MG63 (cell line): ENCODE measurements at regions not wholly inside any gene's neighbourhood (a gene's known extent, or its start where the extent isn't known, plus 50 kb on each side); places are given as distances from the start of the nearest gene placed in this dataset.
"Not testable (repeated sequence)": the region's sequence is repeated elsewhere in the genome, so short reads cannot be mapped to it uniquely, and the experiment has no call there.

Experiments
- DNase-seq: peaks from one replicate; pipeline ENCODE4 v3.0.0-alpha.2; 2020
- H3K27me3 ChIP-seq: fragments of 250-450 bp; sonication (Bioruptor Pico); 2 replicates; pipeline ENCODE4 v1.5.1; 2020; ENCODE audit warnings: mild to moderate bottlenecking, moderate library complexity
- H3K36me3 ChIP-seq: fragments of 250-450 bp; sonication (Bioruptor Pico); 2 replicates; pipeline ENCODE4 v1.5.1; 2020; ENCODE audit warnings: mild to moderate bottlenecking, moderate library complexity
- H3K4me3 ChIP-seq: fragments of 250-450 bp; sonication (Bioruptor Pico); 2 replicates; pipeline ENCODE4 v1.5.1; 2020; ENCODE audit warnings: mild to moderate bottlenecking, moderate library complexity
- H3K9me3 ChIP-seq: fragments of 250-450 bp; sonication (Bioruptor Pico); 2 replicates; pipeline ENCODE4 v1.5.1; 2020; ENCODE audit warnings: mild to moderate bottlenecking, moderate library complexity

DNA sequence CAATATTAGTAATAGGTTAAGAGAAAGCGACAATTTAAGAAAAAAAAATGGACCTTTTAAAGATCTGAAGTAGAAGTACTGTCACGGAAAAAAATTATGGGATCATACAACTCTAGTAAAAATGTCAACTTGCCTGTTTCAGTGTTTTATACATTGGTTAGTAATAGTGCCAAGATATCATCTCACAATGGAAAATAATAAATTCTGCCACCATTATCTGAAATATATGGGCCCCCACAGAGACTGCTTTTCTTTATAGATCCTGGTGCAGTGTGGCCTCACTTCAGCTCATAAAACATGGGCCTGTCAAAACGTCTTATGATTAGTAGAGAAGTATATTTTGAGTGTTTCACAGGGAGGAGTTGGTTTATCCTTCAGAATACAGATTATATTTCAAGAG is 266.3 kb upstream of the EPHA6 start:
- Histone ChIP-seq H3K9me3 (no peaks in the 10 kb centered on the region), H3K36me3 (no peaks in the 10 kb centered on the region), H3K27me3 (no peaks in the 10 kb centered on the region), H3K4me3 (no peak overlapping the region)
- no peak for DNase-seq

DNA sequence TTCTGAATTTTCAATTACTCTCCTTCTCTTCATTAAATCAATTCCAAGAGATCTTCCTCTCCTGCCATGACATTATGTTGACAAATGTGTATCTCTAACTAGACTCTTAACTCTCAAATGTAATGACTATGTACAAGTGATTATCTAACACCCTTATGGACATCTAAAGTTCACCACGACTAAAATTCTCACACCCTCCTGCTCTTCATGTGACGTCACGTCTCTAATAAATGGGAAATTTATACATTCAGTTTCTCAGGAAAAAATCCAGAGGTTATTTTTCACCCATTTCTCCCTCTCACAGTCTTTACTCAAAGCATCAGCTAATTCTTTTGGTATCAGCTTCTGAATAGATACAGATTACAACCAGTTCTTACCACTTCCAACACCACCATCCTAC is 237.5 kb upstream of the EPHA6 start:
- H3K9me3 ChIP-seq, result no peaks in the 10 kb centered on the region
- H3K27me3 ChIP-seq, result no peaks in the 10 kb centered on the region
- no peak overlapping the region for H3K4me3 ChIP-seq
- no peak for DNase-seq
- no peaks in the 10 kb centered on the region for H3K36me3 ChIP-seq

DNA sequence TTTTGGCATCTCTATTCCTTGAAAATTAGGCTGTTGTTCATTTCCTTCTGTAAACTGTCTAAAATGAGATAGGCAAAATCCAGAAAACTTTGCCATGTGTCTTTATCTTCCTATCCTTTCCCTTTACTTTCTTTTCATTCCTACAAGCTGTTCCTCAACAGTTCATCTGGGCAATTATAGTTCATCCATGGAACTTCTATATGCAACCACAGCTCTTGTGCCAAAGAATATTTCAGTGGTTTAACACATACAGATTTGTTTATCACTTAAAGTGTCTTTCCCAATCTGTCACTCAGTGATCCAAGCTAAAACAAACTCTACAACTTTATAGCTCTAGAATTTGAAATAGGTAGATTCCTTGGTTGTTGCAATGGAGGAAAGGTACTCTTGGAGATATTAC is 230.3 kb upstream of the EPHA6 start:
- Histone ChIP-seq H3K9me3 (no peaks in the 10 kb centered on the region), H3K36me3 (no peaks in the 10 kb centered on the region), H3K4me3 (no peak overlapping the region), H3K27me3 (no peaks in the 10 kb centered on the region)
- DNase-seq, result no peak

DNA sequence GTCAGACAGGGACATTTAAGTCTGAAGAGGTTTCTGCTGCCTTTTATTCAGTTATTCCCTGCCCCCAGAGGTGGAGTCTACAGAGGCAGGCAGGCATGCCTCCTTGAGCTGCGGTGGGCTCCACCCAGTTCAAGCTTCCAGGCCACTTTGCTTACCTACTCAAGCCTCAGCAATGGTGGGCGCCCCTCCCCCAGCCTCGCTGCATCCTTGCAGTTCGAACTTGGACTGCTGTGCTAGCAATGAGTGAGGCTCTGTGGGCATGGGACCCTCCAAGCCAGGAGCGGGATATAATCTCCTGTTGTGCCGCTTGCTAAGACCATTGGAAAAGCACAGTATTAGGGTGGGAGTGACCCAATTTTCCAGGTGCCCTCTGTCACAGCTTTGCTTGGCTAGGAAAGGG is 207.5 kb upstream of the EPHA6 start:
- not testable (repeated sequence) for H3K4me3 ChIP-seq

DNA sequence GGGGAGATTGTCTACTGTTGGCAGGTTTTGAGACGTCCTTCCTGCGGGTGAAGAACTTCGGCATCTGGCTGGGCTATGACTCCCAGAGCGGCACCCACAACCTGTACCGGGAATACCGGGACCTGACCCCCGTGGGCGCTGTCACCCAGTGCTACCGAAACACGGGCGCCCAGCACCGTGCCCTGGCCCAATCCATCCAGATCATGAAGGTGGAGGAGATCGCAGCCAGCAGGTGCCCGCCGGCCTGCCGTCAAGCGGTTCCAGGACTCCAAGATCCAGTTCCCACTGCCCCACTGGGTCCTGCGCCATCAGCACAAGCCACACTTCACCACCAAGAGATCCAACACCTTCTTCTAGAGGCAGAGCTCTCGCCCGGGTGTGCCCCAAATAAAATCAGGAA is 194.9 kb upstream of the EPHA6 start:
- no peak for DNase-seq
- Histone ChIP-seq H3K4me3 (no peak overlapping the region), H3K9me3 (no peaks in the 10 kb centered on the region), H3K36me3 (no peaks in the 10 kb centered on the region), H3K27me3 (no peaks in the 10 kb centered on the region)

More for the DNA sequence above, 207.5 kb upstream of the EPHA6 start:
- not testable (repeated sequence) for H3K27me3 ChIP-seq, DNase-seq, H3K36me3 ChIP-seq, H3K9me3 ChIP-seq

DNA sequence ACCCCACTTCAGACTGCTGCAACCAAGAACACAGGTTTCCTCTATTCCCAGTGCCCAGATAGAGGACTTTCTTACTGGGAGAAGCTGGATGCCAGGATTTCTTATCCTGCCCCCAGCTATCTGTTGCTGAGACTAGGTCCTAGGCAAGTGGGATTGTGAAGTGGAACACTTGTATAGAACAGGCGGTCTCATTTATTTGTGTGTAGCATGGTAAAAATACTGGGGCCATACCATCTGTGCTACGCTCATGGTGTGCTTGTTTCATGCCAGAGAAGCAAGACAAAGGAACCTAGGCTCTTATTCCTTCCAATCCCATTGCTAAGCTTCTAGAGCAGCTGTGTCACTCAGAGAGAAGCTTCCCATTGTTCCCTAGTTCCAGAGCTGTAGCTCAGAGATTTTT is 191.5 kb upstream of the EPHA6 start:
- DNase-seq, result no peak
- Histone ChIP-seq H3K36me3 (no peaks in the 10 kb centered on the region), H3K9me3 (no peaks in the 10 kb centered on the region), H3K4me3 (no peak overlapping the region), H3K27me3 (no peaks in the 10 kb centered on the region)

DNA sequence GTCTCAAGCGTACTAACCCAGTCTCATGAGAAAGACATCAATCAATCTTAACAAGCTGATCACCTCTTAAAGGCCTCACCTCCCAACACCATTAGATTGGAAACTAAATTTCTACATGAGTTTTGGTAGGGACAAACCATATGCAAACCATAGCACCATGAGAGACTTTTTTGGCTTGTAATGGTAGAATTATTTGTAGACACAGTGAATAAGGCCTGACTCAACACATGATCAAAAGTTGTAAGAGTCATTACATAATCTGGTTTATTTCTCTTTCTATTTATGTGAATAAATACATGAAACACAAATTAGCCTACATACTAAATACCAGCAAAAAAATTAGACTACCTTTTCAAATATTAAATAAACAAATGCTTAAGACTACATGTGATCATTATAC is 183.3 kb upstream of the EPHA6 start:
- no peak for DNase-seq
- Histone ChIP-seq H3K9me3 (no peaks in the 10 kb centered on the region), H3K27me3 (no peaks in the 10 kb centered on the region), H3K36me3 (no peaks in the 10 kb centered on the region), H3K4me3 (no peak overlapping the region)

DNA sequence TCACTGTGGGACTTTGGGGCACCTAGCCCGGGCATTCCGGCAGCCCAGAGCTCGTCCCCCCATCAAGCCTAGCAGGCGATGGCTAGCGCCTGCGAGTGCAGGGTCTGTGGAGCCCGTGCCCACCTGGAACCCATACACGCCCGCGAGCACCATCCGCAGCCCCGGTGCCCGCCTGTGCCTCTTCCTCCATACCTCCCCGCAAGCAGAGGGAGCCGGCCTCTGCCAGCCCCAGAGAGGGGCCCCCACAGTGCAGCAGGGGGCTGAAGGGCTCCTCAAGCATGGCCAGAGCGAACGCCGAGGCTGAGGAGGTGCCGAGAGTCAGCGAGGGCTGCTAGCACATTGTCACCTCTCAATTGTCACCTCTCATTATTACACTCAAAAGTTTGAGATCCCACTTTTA is 167.8 kb upstream of the EPHA6 start:
- Histone ChIP-seq H3K4me3 (no peak overlapping the region), H3K27me3 (no peaks in the 10 kb centered on the region), H3K36me3 (no peaks in the 10 kb centered on the region), H3K9me3 (no peaks in the 10 kb centered on the region)
- no peak for DNase-seq

DNA sequence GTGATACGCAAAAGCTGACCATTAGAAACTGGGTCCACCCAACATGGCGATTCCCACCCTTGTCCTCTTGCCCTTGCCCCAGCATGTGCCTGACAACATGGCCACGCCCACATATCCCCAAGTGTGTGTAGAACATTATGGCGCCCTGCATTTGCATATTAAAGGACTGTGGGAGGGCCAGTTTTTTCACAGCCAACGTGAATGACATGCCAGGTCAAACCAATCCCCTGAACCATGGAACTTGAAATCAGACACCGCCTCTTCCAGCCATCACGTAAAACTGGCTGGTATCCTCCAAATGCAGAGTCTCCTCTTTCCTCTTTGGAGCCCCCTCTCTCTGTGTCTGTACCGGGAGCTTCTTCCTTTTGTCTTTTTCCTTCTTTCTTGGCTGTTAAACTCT is 156.7 kb upstream of the EPHA6 start:
- no peaks in the 10 kb centered on the region for H3K27me3 ChIP-seq
- H3K36me3 ChIP-seq, result no peaks in the 10 kb centered on the region
- no peaks in the 10 kb centered on the region; the same call in none of the 2 replicates for H3K9me3 ChIP-seq
- H3K4me3 ChIP-seq, result no peak overlapping the region
- DNase-seq, result no peak

DNA sequence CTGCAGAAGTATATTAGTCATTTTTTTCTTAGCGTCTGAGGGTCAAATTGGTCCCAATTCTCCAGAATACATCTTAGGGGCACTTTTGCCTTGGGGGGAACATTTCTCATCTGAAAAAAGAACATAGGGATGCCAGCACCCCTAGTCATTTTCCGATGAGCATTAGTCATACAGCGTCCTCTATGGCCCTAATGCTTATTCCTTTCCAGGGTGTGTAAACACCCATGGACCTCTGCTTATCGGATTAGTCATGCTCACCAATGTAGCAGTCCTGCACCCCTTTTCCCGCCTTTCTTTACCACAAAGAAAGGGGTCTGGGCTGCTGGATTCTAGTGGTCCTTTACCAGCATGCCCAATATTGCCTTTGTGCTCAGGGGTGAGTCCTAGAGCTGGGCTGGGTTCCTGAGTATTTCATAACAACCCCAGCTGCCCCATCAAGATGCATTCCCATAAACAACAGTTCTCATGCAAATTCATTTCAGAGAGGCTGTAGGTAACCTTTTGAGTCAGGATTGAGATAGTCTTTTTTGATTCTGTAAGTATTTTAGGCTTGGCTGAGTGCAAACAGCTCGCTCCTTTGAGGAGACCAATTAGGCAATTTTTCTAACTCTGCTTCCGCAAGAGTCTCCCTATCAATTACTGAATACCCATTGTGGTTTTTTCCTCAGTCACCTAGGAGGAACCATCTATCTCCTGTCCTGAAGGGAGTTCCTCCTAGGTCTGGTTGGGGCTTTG is 142.4 kb upstream of the EPHA6 start:
- not testable (repeated sequence) for H3K27me3 ChIP-seq, DNase-seq

DNA sequence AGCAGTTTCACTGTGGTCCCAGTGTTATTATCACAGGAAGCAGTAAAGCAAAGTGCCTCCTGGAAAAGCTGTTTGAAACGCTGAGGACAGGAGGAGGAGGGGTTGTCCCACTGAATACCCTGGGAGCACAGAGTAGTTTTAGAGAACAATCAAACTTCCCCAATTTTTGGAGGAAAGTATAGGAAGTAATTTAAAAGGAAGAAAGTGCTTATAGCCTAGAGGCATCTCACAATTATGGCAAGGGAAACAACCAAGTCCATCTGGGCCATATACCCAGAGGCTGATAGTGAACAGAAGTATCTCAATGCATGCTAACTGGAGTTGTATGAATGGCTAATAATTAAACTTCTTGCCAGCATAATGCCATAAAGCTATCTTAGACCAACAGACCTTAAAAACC is 137.2 kb upstream of the EPHA6 start:
- no peaks in the 10 kb centered on the region for H3K36me3 ChIP-seq
- no peaks in the 10 kb centered on the region for H3K27me3 ChIP-seq
- no peak overlapping the region for H3K4me3 ChIP-seq
- H3K9me3 ChIP-seq, result no peaks in the 10 kb centered on the region
- no peak for DNase-seq

More for the DNA sequence above, 142.4 kb upstream of the EPHA6 start:
- H3K9me3 ChIP-seq, H3K4me3 ChIP-seq, H3K36me3 ChIP-seq: not testable (repeated sequence)

DNA sequence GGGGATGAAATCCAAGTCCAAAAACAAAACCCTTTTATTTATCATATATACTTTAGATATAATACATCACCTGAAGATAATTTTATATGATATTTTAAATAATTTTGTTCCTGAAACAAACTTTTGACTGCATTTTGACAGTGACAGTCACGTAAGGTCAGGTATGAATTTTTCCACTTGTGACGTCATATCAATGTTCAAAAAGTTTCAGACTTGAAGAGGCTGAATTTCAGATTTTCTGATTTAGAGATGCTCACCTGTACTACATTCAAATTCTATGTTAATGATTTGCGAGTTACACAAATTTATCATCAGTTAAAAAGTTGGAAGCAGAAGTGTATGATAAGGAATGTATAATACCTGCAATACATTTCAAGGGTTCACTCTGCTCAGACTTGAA is 136.1 kb upstream of the EPHA6 start:
- no peak for DNase-seq
- Histone ChIP-seq H3K9me3 (no peaks in the 10 kb centered on the region), H3K4me3 (no peak overlapping the region), H3K36me3 (no peaks in the 10 kb centered on the region), H3K27me3 (no peaks in the 10 kb centered on the region)

DNA sequence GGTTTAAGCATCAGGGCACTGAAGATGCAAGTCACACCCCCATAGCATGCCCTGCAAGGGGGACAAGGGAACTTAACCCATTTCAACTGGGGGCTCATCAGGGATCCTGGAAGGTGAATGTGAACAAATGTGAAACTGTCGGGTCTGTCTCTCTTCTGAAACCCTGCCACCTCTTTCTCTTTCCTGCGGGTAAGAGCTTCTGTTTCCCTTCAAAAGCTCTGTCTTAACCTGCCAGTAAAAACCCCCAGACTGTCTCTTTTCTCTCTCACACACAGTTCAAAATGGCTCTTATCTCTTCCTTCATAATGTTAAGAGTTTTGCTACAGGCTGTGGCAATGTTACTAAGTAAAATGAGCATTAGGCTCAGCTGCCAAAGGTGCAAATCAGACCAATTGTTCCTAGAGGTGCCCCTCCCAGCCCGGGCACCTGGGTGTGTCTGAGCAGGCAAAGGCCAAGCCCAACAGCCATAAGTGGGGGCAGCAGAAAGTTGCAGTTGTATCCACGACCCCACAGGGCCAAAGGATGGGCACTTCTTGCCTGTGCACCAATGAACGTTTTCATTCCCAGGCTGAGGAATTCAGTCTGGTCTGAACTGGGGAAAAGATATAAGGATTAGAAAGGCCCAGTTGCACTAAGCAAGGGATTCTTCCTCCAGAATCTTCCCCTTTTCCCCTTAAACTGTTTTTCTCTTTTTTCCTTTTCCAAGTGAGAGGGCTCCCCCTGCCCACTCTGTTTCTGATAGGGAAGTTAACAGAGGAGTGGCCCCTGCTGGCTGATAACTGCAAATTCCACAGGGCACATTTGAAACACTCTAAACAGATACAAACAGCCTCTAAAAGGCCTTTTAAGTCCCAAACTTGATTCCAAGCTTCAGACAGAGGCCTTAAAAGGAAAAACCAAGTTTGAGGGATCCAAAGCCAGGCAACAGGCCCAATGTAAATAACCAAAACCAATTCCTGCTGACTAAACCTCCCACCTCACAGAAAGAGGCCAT is 113.8 kb upstream of the EPHA6 start:
- Histone ChIP-seq H3K36me3 (no peaks in the 10 kb centered on the region), H3K4me3 (no peak overlapping the region), H3K27me3 (no peaks in the 10 kb centered on the region), H3K9me3 (peaks cover 7% of the 10 kb centered on the region)
- peak; percentile 41 for DNase-seq

DNA sequence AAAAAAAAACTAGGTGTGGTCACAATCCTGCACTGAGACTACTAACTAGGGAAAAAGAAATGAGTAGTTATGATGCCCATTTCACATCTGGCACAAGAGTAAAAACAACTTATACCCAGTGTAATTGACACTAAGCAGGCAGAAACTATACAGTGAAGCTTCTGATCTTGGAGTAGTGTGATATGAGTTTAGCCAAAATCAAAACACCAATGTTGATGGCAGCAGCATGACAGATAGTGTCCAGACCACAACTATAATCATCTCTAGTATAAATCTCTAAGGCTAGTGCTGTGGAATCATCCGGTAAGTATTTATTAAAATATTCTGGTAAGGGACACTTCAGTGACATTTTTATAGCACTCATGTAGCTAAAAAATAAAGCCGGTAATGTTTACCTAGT is 108.5 kb upstream of the EPHA6 start:
- Histone ChIP-seq H3K27me3 (no peaks in the 10 kb centered on the region), H3K9me3 (no peaks in the 10 kb centered on the region), H3K36me3 (no peaks in the 10 kb centered on the region), H3K4me3 (no peak overlapping the region)
- DNase-seq, result no peak

DNA sequence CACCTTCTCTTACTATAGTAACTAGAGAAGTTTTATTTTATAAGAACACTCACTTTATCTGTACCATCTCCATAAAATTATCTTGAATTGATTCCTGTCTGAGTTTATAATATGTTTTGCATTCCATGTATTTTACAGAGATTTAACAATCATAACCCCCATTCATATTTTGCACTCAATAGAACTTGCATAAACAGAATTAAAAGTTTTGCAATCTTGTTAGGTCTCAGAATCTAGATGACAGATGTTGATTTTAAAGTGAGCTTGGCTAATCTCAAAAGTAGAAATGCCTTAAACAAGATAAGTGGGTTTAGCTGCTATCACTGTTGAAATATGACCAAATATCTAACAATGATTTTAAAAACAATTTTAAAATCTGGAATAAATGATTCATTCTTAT is 107.9 kb upstream of the EPHA6 start:
- H3K36me3 ChIP-seq, result no peaks in the 10 kb centered on the region

DNA sequence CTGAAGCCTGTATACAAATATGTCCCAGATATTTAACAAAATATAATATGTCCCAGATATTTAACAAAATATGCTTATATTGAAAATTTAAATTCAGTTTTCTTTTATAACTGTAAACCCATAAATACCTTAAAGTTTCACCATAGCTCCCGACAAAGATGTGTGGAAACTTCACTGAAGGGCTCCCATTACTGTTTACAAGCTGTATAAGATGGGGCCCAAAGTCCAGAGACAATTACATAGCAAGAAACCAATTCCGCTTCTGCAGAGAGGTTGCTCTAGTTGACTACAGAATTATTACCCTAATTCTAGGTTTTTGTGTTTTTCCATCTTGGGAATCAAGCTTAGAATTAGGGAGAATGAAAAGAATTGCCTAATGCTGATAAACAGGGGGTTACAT is 102.6 kb upstream of the EPHA6 start:
- Histone ChIP-seq H3K36me3 (no peaks in the 10 kb centered on the region), H3K9me3 (no peaks in the 10 kb centered on the region; the same call in 1 of the 2 replicates), H3K4me3 (no peak overlapping the region), H3K27me3 (no peaks in the 10 kb centered on the region)
- DNase-seq, result no peak

More for the DNA sequence above, 107.9 kb upstream of the EPHA6 start:
- H3K9me3 ChIP-seq, result no peaks in the 10 kb centered on the region
- DNase-seq, result no peak
- no peaks in the 10 kb centered on the region for H3K27me3 ChIP-seq
- no peak overlapping the region for H3K4me3 ChIP-seq

DNA sequence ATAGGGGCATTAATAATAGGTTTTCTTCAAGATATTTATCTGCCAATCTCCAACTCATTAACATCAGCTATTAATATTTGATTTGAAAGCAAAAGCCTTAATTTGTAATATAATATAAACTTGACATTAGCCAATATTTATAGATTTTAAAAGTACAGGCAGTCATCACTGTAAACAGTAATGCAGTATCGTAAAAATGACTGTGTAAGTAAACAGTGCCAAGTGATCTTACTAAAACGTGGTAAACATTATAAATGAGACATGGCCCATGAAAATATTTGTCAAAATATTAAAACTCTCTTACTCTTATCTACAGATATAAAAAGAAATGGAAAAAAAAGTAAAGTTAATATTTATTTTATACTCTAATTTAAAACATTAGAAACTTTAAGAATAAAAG is 101.6 kb upstream of the EPHA6 start:
- no peak overlapping the region for H3K4me3 ChIP-seq
- DNase-seq, result no peak
- H3K36me3 ChIP-seq, result no peaks in the 10 kb centered on the region
- H3K9me3 ChIP-seq, result no peaks in the 10 kb centered on the region; the same call in 1 of the 2 replicates
- no peaks in the 10 kb centered on the region for H3K27me3 ChIP-seq

DNA sequence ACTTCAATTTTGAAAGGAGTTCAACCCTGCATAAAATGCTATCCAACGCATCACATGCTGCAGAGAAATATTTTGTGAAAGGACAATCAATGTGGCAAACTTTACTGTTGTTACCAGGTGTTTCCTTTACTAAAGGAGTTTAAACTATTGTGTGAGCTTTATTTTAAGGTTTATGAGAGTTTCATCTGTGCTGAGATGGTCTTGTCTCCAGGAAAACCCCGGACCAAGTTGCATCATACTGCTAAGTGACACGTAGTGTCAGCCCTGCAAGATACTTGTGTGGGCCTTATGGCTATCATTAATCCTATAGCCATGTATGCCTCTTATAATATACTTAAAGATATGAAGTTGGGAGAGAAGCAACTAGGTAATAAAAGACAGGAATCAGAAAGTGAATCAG is 94.5 kb upstream of the EPHA6 start:
- Histone ChIP-seq H3K4me3 (no peak overlapping the region), H3K36me3 (no peaks in the 10 kb centered on the region), H3K27me3 (no peaks in the 10 kb centered on the region)

More for the DNA sequence above, 94.5 kb upstream of the EPHA6 start:
- no peaks in the 10 kb centered on the region; the same call in 1 of the 2 replicates for H3K9me3 ChIP-seq
- DNase-seq, result no peak
